Psoas muscle (tissue), 7 donors: ENCODE measurements at regions not wholly inside any gene's neighbourhood (a gene's known extent, or its start where the extent isn't known, plus 50 kb on each side); places are given as distances from the start of the nearest gene placed in this dataset.

Experiments
- ATAC-seq, 4 donors: fragments of 200-7000 bp; cut with Tn5 transposase; one replicate each; pipeline ENCODE4 v1.9.1; 2020; ENCODE audit warnings: moderate library complexity in 3 of 4, mild to moderate bottlenecking in 2 of 4
- DNase-seq, 2 donors: peaks; one replicate each; pipeline ENCODE4 v3.0.0-alpha.2; 2020
- H3K27ac ChIP-seq: fragments of 200-600 bp; one replicate; pipeline ENCODE4 v1.8.0; 2022
- H3K27me3 ChIP-seq, 3 donors: fragments of 200-600 bp in 1 of 3; one replicate each; pipeline versions ENCODE4 v1.6.1 to v1.8.0; 2013 to 2022; ENCODE audit warnings: low read length in 2 of 3, mild to moderate bottlenecking in 2 of 3, moderate library complexity in 1 of 3; ENCODE audit not compliant: insufficient read depth in 3 of 3
- H3K36me3 ChIP-seq, 2 donors: fragments of 200-600 bp in 1 of 2; one replicate each; pipeline versions ENCODE4 v1.6.1 to v1.8.0; 2013 to 2022; ENCODE audit warnings: low read depth in 1 of 2, mild to moderate bottlenecking in 1 of 2, moderate library complexity in 1 of 2; ENCODE audit not compliant: insufficient read depth in 1 of 2
- H3K4me1 ChIP-seq: fragments of 200-600 bp; one replicate; pipeline ENCODE4 v1.8.0; 2022
- H3K4me3 ChIP-seq: fragments of 200-600 bp; one replicate; pipeline ENCODE4 v1.8.0; 2022; ENCODE audit warnings: mild to moderate bottlenecking
- H3K9me3 ChIP-seq: fragments of 200-600 bp; one replicate; pipeline ENCODE4 v1.8.0; 2022
- CTCF ChIP-seq: fragments of 200-600 bp; IDR thresholded peaks from one replicate; pipeline ENCODE4 v1.8.0; 2022; ENCODE audit warnings: antibody characterized with exemption
- WGBS, 3 donors: extraction: QIAGEN DNeasy Blood & Tissue Kit; methylation state at CpG; one replicate each; pipeline versions ENCODE4 v1.1.6 to v1.1.7; 2013; 5-methylcytosine and 5-hydroxymethylcytosine counted together
- intact Hi-C, 2 donors: fragments of 100-400 bp; cut with DNase I; formaldehyde crosslinking; loops; one replicate each; pipeline versions ENCODE4 v1.11.0 to v1.14.2; 2022
- donor health status: healthy with polysubstance abuse.
- donor health status: DM: no; HTN: no; CAD: no; lungs with moderate emphysema.
- donor health status: Bipolar disorder and iron deficiency.
- donor health status: healthy.
- donor health status: DM: yes; HTN: yes; CAD: no.
- donor health status: DM: no; HTN: no; CAD: no.
- donor health status: DM: yes; HTN: yes; CAD: no.

- WGBS, 3 donors: 85 to 100% (median 95%) methylated on average over 1 of the region's 1 CpG
- H3K4me1 ChIP-seq: no peaks in the 10 kb centered on the region
- intact Hi-C loops: no loop called here
- H3K36me3 ChIP-seq: no peaks in the 10 kb centered on the region
- no peaks in the 10 kb centered on the region for H3K9me3 ChIP-seq
- DNase-seq: no peak
- H3K27me3 ChIP-seq: no peaks in the 10 kb centered on the region
- no peak overlapping the region for H3K4me3 ChIP-seq
- TF ChIP-seq CTCF: no peak
- no peak for ATAC-seq
- no peak overlapping the region for H3K27ac ChIP-seq
Measured at GRCh38 chr13:78319101-78319627, 284.2 kb downstream of the POU4F1 start.

- H3K4me1 ChIP-seq: no peaks in the 10 kb centered on the region
- DNase-seq (no peak), ATAC-seq (no peak)
- H3K27ac ChIP-seq: no peak overlapping the region
- no peak overlapping the region for H3K4me3 ChIP-seq
- intact Hi-C loops: no loop called here
- H3K36me3 ChIP-seq: no peaks in the 10 kb centered on the region
- H3K27me3 ChIP-seq: no peaks in the 10 kb centered on the region
- no peak for TF ChIP-seq CTCF
- no peaks in the 10 kb centered on the region for H3K9me3 ChIP-seq
Measured at GRCh38 chr13:78317030-78317429, 286.3 kb downstream of the POU4F1 start.

GRCh38 chr13:78309497-78310180, 293.7 kb downstream of the POU4F1 start:
- no peak for TF ChIP-seq CTCF
- ATAC-seq: no peak
- H3K4me3 ChIP-seq: no peak overlapping the region
- no peak overlapping the region for H3K27ac ChIP-seq
- intact Hi-C loops: loop anchor here in 1 of 2 donors (5.0 kb wide), 1 partner anchor 668 kb away; no protein-coding TSS in a partner anchor
- H3K27me3 ChIP-seq: no peaks in the 10 kb centered on the region
- no peaks in the 10 kb centered on the region for H3K4me1 ChIP-seq
- no peak for DNase-seq
- no peaks in the 10 kb centered on the region for H3K9me3 ChIP-seq
- no peaks in the 10 kb centered on the region for H3K36me3 ChIP-seq
- WGBS, 3 donors: 88 to 90% (median 89%) methylated on average over 4 of the region's 4 CpGs

GRCh38 chr13:78306519-78307206, 296.7 kb downstream of the POU4F1 start:
- Histone ChIP-seq H3K4me3 (no peak overlapping the region), H3K36me3 (no peaks in the 10 kb centered on the region), H3K4me1 (no peaks in the 10 kb centered on the region), H3K9me3 (no peaks in the 10 kb centered on the region), H3K27me3 (no peaks in the 10 kb centered on the region), H3K27ac (no peak overlapping the region)
- no peak for ATAC-seq
- peak in 1 of 2 donors; percentile 36 for DNase-seq
- WGBS, 3 donors: 46 to 53% (median 52%) methylated on average over 3 of the region's 3 CpGs
- intact Hi-C loops: no loop called here
- TF ChIP-seq CTCF: no peak
